ENCODE measurements at regions not wholly inside any gene's neighbourhood (a gene's known extent, or its start where the extent isn't known, plus 50 kb on each side); places are given as distances from the start of the nearest gene placed in this dataset.

DNA sequence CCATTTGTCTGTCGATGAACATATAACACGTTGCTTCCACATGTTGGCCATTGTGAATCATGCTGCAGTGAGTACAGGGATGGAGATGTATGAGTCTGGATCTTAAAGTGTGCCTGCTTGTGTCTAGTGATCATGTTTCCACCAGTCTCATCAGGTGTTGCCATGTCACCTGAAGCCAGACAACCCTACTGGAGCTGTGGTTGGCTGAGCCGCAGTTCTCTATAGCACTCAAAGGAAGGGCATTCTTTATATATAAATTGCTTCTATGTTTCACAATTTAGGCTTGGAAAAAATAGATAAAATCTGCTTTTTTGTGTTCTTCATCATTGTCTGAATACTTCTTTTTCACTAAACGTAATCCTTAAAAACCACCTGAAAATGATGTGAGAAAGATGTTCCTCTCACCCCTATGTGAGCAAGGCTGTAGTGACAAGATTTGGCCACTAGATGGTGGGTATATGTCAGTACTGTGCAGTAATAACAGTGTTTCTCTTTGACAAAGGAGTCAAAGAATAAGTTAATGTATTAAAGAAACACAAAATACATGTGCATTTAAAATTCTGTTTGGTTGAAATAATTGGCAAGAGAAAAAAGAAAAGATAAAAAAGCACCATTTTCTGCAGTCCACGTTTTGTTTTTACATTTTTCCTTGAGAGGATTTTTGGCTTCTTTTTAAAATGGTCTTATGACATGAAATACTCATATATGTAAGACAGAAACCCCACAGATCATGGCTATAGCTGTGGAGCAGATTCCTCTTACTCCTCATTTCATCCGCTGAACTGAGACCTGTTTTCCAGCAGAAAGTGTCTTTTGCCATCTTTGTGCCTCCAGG, 394.5 kb upstream of the DPPA4 start:
- CTCF ChIA-PET: interaction anchor here (0.6 to 1.0 kb wide), 2 partner anchors 71 to 707 kb away, joined by 3 to 5 read pairs; no protein-coding TSS in a partner anchor
- no peaks in the 10 kb centered on the region for H3K4me1 Mint-ChIP-seq
- DNase-seq (ENCODE audit: low spot score) (peak; percentile 50), ATAC-seq (peak; percentile 74)
- POLR2A ChIA-PET: interaction anchor here (0.6 kb wide), 1 partner anchor 544 kb away, joined by 3 read pairs; no protein-coding TSS in a partner anchor
- H3K27ac Mint-ChIP-seq: no peak overlapping the region
- no peak overlapping the region for H3K4me3 Mint-ChIP-seq
- no peak for TF ChIP-seq OVOL2 (CRISPR knock-in tag; IDR thresholded peaks at IDR 0.05; ENCODE audit: borderline replicate concordance)
- TF ChIP-seq, protein P1, sequence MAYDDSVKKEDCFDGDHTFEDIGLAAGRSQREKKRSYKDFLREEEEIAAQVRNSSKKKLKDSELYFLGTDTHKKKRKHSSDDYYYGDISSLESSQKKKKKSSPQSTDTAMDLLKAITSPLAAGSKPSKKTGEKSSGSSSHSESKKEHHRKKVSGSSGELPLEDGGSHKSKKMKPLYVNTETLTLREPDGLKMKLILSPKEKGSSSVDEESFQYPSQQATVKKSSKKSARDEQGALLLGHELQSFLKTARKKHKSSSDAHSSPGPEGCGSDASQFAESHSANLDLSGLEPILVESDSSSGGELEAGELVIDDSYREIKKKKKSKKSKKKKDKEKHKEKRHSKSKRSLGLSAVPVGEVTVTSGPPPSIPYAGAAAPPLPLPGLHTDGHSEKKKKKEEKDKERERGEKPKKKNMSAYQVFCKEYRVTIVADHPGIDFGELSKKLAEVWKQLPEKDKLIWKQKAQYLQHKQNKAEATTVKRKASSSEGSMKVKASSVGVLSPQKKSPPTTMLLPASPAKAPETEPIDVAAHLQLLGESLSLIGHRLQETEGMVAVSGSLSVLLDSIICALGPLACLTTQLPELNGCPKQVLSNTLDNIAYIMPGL (CRISPR knock-in tag; IDR thresholded peaks at IDR 0.05): no peak
- TF ChIP-seq ZNF423 (CRISPR knock-in tag; IDR thresholded peaks at IDR 0.05): no peak
- no peak for TF ChIP-seq GABPB1 (CRISPR knock-in tag; IDR thresholded peaks at IDR 0.05)
- TF ChIP-seq, protein P2, sequence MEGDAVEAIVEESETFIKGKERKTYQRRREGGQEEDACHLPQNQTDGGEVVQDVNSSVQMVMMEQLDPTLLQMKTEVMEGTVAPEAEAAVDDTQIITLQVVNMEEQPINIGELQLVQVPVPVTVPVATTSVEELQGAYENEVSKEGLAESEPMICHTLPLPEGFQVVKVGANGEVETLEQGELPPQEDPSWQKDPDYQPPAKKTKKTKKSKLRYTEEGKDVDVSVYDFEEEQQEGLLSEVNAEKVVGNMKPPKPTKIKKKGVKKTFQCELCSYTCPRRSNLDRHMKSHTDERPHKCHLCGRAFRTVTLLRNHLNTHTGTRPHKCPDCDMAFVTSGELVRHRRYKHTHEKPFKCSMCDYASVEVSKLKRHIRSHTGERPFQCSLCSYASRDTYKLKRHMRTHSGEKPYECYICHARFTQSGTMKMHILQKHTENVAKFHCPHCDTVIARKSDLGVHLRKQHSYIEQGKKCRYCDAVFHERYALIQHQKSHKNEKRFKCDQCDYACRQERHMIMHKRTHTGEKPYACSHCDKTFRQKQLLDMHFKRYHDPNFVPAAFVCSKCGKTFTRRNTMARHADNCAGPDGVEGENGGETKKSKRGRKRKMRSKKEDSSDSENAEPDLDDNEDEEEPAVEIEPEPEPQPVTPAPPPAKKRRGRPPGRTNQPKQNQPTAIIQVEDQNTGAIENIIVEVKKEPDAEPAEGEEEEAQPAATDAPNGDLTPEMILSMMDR (IDR thresholded peaks at IDR 0.05): peak; percentile 87
- TF ChIP-seq EMX1 (CRISPR knock-in tag; IDR thresholded peaks at IDR 0.05): no peak
- TF ChIP-seq, protein P3, sequence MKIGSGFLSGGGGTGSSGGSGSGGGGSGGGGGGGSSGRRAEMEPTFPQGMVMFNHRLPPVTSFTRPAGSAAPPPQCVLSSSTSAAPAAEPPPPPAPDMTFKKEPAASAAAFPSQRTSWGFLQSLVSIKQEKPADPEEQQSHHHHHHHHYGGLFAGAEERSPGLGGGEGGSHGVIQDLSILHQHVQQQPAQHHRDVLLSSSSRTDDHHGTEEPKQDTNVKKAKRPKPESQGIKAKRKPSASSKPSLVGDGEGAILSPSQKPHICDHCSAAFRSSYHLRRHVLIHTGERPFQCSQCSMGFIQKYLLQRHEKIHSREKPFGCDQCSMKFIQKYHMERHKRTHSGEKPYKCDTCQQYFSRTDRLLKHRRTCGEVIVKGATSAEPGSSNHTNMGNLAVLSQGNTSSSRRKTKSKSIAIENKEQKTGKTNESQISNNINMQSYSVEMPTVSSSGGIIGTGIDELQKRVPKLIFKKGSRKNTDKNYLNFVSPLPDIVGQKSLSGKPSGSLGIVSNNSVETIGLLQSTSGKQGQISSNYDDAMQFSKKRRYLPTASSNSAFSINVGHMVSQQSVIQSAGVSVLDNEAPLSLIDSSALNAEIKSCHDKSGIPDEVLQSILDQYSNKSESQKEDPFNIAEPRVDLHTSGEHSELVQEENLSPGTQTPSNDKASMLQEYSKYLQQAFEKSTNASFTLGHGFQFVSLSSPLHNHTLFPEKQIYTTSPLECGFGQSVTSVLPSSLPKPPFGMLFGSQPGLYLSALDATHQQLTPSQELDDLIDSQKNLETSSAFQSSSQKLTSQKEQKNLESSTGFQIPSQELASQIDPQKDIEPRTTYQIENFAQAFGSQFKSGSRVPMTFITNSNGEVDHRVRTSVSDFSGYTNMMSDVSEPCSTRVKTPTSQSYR (CRISPR knock-in tag; IDR thresholded peaks at IDR 0.05): no peak
- H3K9me3 Mint-ChIP-seq: peaks cover 29% of the 10 kb centered on the region
- H3K27me3 Mint-ChIP-seq (ENCODE audit: low read depth): no peaks in the 10 kb centered on the region
- H3K36me3 Mint-ChIP-seq: peaks cover 14% of the 10 kb centered on the region

DNA sequence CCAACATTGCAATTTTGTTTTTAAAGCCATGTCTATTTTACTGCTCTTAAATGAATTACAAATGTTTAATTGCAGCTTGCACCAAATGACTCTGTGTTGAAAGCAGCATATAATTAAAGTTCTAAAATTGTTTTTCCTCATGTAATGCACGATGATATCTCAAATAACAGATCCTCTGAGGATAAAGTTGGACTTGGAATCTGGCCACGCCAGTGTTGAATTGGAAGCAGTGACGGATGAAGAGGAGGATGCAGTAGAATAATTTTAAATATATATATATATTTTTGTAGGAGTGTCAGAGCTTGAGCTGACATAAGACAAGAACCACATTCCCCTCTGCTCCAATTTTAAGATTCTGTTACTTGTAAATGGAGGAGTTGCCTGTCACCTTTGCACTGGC, 406.6 kb upstream of the DPPA4 start:
- CTCF ChIA-PET: no interaction called here
- H3K36me3 Mint-ChIP-seq: peaks cover under 1% of the 10 kb centered on the region; the same call in 1 of the 2 replicates
- H3K27me3 Mint-ChIP-seq (ENCODE audit: low read depth): no peaks in the 10 kb centered on the region
- no peak overlapping the region for H3K4me3 Mint-ChIP-seq
- TF ChIP-seq PRRX2 (CRISPR knock-in tag; IDR thresholded peaks at IDR 0.05) (no peak), GABPB1 (CRISPR knock-in tag; IDR thresholded peaks at IDR 0.05) (no peak), SP1 (CRISPR knock-in tag; conservative IDR thresholded peaks at IDR 0.05) (no peak), KAT7 (CRISPR knock-in tag; IDR thresholded peaks at IDR 0.05; ENCODE audit: borderline replicate concordance) (no peak), NR3C1 (CRISPR knock-in tag; conservative IDR thresholded peaks at IDR 0.05; ENCODE audit: low read depth) (no peak)
- no peak for DNase-seq (ENCODE audit: low spot score)
- peaks cover 4% of the 10 kb centered on the region; the same call in 1 of the 2 replicates for H3K4me1 Mint-ChIP-seq
- H3K27ac Mint-ChIP-seq: no peak overlapping the region
- peaks cover 20% of the 10 kb centered on the region for H3K9me3 Mint-ChIP-seq
- ATAC-seq: no peak
- POLR2A ChIA-PET: no interaction called here

DNA sequence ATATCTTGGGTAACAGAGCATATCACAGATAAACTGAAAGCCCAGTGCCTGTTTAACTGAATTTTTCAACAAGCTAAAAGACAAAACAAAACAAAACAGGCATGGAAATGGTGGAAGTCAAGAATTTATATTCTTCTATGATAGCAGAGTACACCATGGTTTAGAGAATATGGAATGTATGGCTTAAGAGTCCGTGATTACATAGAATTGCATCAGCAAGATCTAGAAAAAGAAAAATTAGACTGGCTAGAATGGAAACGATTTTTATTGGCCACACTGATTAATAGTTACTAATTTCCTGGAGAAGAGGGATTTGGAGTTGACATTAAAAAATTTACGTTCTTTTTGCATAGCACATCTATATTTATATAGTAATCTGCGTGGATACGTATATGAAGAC, 435.2 kb upstream of the DPPA4 start:
- Mint-ChIP-seq H3K4me3 (no peak overlapping the region), H3K4me1 (no peaks in the 10 kb centered on the region), H3K27me3 (ENCODE audit: low read depth) (peaks cover 3% of the 10 kb centered on the region; the same call in 1 of the 2 replicates), H3K36me3 (peaks cover 9% of the 10 kb centered on the region; the same call in 1 of the 2 replicates), H3K27ac (no peak overlapping the region), H3K9me3 (peaks cover 56% of the 10 kb centered on the region)
- CTCF ChIA-PET: no interaction called here
- ATAC-seq (no peak), DNase-seq (ENCODE audit: low spot score) (no peak)
- POLR2A ChIA-PET: no interaction called here
- TF ChIP-seq, protein P4, sequence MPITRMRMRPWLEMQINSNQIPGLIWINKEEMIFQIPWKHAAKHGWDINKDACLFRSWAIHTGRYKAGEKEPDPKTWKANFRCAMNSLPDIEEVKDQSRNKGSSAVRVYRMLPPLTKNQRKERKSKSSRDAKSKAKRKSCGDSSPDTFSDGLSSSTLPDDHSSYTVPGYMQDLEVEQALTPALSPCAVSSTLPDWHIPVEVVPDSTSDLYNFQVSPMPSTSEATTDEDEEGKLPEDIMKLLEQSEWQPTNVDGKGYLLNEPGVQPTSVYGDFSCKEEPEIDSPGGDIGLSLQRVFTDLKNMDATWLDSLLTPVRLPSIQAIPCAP (CRISPR knock-in tag; IDR thresholded peaks at IDR 0.05): no peak
- no peak for TF ChIP-seq GTF2I (CRISPR knock-in tag; conservative IDR thresholded peaks at IDR 0.05)
- TF ChIP-seq, protein P5, sequence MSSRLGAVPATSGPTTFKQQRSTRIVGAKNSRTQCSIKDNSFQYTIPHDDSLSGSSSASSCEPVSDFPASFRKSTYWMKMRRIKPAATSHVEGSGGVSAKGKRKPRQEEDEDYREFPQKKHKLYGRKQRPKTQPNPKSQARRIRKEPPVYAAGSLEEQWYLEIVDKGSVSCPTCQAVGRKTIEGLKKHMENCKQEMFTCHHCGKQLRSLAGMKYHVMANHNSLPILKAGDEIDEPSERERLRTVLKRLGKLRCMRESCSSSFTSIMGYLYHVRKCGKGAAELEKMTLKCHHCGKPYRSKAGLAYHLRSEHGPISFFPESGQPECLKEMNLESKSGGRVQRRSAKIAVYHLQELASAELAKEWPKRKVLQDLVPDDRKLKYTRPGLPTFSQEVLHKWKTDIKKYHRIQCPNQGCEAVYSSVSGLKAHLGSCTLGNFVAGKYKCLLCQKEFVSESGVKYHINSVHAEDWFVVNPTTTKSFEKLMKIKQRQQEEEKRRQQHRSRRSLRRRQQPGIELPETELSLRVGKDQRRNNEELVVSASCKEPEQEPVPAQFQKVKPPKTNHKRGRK (CRISPR knock-in tag; IDR thresholded peaks at IDR 0.05; ENCODE audit: borderline replicate concordance): no peak
- TF ChIP-seq, protein P6, sequence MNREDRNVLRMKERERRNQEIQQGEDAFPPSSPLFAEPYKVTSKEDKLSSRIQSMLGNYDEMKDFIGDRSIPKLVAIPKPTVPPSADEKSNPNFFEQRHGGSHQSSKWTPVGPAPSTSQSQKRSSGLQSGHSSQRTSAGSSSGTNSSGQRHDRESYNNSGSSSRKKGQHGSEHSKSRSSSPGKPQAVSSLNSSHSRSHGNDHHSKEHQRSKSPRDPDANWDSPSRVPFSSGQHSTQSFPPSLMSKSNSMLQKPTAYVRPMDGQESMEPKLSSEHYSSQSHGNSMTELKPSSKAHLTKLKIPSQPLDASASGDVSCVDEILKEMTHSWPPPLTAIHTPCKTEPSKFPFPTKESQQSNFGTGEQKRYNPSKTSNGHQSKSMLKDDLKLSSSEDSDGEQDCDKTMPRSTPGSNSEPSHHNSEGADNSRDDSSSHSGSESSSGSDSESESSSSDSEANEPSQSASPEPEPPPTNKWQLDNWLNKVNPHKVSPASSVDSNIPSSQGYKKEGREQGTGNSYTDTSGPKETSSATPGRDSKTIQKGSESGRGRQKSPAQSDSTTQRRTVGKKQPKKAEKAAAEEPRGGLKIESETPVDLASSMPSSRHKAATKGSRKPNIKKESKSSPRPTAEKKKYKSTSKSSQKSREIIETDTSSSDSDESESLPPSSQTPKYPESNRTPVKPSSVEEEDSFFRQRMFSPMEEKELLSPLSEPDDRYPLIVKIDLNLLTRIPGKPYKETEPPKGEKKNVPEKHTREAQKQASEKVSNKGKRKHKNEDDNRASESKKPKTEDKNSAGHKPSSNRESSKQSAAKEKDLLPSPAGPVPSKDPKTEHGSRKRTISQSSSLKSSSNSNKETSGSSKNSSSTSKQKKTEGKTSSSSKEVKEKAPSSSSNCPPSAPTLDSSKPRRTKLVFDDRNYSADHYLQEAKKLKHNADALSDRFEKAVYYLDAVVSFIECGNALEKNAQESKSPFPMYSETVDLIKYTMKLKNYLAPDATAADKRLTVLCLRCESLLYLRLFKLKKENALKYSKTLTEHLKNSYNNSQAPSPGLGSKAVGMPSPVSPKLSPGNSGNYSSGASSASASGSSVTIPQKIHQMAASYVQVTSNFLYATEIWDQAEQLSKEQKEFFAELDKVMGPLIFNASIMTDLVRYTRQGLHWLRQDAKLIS (CRISPR knock-in tag; IDR thresholded peaks at IDR 0.05; ENCODE audit: borderline replicate concordance): no peak
- no peak for TF ChIP-seq IRF2 (CRISPR knock-in tag; IDR thresholded peaks at IDR 0.05; ENCODE audit: borderline replicate concordance, low read depth)
- TF ChIP-seq NR3C1 (CRISPR knock-in tag; conservative IDR thresholded peaks at IDR 0.05; ENCODE audit: low read depth): no peak

Data from WTC11 (cell line).